HG02642 (cell line): ENCODE measurements at regions not wholly inside any gene's neighbourhood (a gene's known extent, or its start where the extent isn't known, plus 50 kb on each side); places are given as distances from the start of the nearest gene placed in this dataset.
"Not testable (repeated sequence)": the region's sequence is repeated elsewhere in the genome, so short reads cannot be mapped to it uniquely, and the experiment has no call there.

Experiments
- ATAC-seq: cut with Tn5 transposase; IDR thresholded peaks from one replicate; pipeline ENCODE4 v1.9.1; 2021; ENCODE audit warnings: mild to moderate bottlenecking; ENCODE audit not compliant: unreplicated experiment, poor library complexity

- ATAC-seq: no peak
Observed at GRCh38 chrX:120719622-120720021, 89.8 kb upstream of the C1GALT1C1 start.

DNA sequence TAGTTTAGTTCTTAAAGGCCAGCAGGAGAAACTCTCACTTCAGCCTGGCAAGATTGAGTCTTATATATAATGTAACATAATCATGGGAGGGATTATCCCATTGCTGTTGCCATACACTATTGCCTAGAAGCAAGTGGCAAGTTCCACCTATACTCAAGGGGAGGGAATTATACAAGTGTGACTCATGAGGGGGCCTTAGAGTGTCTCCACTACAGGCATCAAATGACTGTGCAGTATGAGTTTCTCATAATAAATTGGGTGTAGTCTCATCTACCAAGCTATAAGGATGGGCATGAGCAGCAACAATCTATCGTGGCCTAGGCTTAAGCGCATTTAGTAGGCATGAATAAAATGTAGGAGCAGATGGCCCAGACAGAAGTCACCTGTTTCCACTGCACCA is 89.1 kb upstream of the C1GALT1C1 start:
- ATAC-seq: no peak

GRCh38 chrX:120702337-120702736 is 72.5 kb upstream of the C1GALT1C1 start:
- not testable (repeated sequence) for ATAC-seq

- peak; percentile 92 for ATAC-seq
Observed at GRCh38 chrX:120697053-120697452, 67.2 kb upstream of the C1GALT1C1 start.

DNA sequence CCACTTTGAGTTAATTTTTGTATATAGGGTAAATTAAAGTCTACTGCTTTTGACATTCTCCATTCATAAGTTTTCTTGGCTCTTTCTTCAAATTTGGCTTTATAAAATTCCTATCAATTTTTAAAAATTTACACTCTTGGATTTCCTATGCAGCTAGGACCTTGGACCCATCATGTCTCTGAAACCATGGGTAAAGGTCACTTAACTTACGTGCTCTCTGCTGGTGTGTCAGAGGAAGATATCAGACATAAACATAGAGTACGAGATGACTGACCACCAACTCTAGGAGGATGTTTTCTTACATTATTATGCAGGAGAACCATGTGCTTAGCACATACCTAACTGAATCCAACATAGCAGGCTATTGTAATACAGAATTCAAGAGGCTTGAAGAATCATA is 62.5 kb upstream of the C1GALT1C1 start:
- no peak for ATAC-seq

- ATAC-seq: no peak
Observed at GRCh38 chrX:120690941-120691340, 61.1 kb upstream of the C1GALT1C1 start.

DNA sequence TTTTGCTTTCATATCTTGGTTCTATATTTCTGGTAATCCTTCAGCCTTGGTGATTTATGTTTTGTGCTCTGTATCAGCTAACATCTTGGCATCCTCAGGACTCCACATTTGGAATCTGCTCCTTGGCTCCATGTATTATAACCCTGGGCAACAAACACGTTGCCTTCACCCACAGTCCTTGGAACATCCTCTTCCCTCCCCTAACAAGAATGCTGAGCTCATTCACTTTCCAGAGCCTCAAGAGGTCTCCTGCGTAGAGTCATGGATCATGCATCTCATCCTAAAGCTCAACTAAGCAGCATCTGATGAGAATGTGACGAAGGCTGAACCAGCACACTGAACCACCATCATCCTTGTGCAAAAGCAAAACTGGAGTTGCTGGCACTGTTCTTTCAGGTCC is 60.5 kb upstream of the C1GALT1C1 start:
- ATAC-seq: no peak

GRCh38 chrX:120680090-120680489 is 50.2 kb upstream of the C1GALT1C1 start:
- ATAC-seq: no peak
